BLaER1 (cell line): ENCODE measurements at regions not wholly inside any gene's neighbourhood (a gene's known extent, or its start where the extent isn't known, plus 50 kb on each side); places are given as distances from the start of the nearest gene placed in this dataset.
"Not testable (repeated sequence)": the region's sequence is repeated elsewhere in the genome, so short reads cannot be mapped to it uniquely, and the experiment has no call there.

Experiments used
- H3K27ac ChIP-seq: shearing (Covaris generic); formaldehyde crosslinking; 2 replicates; pipeline ENCODE4 v1.8.1; 2022
- H3K27me3 ChIP-seq: shearing (Covaris generic); formaldehyde crosslinking; 2 replicates; pipeline ENCODE4 v1.8.1; 2022
- H3K36me3 ChIP-seq: shearing (Covaris generic); formaldehyde crosslinking; 2 replicates; pipeline ENCODE4 v1.8.1; 2022
- H3K4me1 ChIP-seq: shearing (Covaris generic); formaldehyde crosslinking; 2 replicates; pipeline ENCODE4 v1.8.1; 2022
- H3K4me2 ChIP-seq: shearing (Covaris generic); formaldehyde crosslinking; 2 replicates; pipeline ENCODE4 v1.8.1; 2022
- H3K4me3 ChIP-seq: shearing (Covaris generic); formaldehyde crosslinking; 2 replicates; pipeline ENCODE4 v1.8.1; 2022
- H3K9ac ChIP-seq: shearing (Covaris generic); formaldehyde crosslinking; 2 replicates; pipeline ENCODE4 v1.8.1; 2022
- H3K9me3 ChIP-seq: shearing (Covaris generic); formaldehyde crosslinking; 2 replicates; pipeline ENCODE4 v1.8.1; 2022
- H4K20me1 ChIP-seq: shearing (Covaris generic); formaldehyde crosslinking; 2 replicates; pipeline ENCODE4 v1.8.1; 2022
- Cebpa-rat ChIP-seq: shearing (Covaris generic); IDR thresholded peaks from 2 replicates; pipeline ENCODE4 v1.8.1; 2022

DNA sequence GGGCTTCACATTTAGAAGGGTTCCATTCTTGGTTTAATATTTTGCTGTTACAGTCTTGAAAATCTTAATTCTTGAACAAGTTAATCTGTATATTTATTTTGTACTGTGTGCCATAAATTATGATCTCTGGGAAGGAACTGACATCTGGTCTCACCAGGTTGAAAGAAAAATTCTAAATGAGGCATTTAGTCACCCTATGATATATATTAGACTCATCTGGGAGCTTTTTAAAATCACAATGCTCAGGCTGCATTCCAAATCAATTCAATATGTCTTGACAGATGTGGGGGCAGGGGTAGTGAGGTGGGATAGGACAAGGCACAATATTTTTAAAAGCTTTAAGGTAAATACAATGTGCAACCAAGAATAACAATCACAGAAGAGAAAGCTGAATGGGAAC is 569.2 kb downstream of the PRR16 start:
- H3K27me3 ChIP-seq, result no peaks in the 10 kb centered on the region
- H3K9ac ChIP-seq, result no peak overlapping the region
- H3K27ac ChIP-seq, result no peak overlapping the region
- H3K4me3 ChIP-seq, result no peak overlapping the region
- no peaks in the 10 kb centered on the region for H3K9me3 ChIP-seq
- TF ChIP-seq Cebpa-rat, result no peak
- H4K20me1 ChIP-seq, result no peaks in the 10 kb centered on the region
- no peaks in the 10 kb centered on the region for H3K36me3 ChIP-seq
- H3K4me1 ChIP-seq, result no peaks in the 10 kb centered on the region
- H3K4me2 ChIP-seq, result no peak overlapping the region

- Histone ChIP-seq H3K27me3 (no peaks in the 10 kb centered on the region), H3K9ac (no peak overlapping the region), H3K27ac (no peak overlapping the region), H4K20me1 (no peaks in the 10 kb centered on the region), H3K36me3 (no peaks in the 10 kb centered on the region), H3K4me2 (no peak overlapping the region), H3K4me1 (no peaks in the 10 kb centered on the region), H3K4me3 (no peak overlapping the region), H3K9me3 (no peaks in the 10 kb centered on the region)
- TF ChIP-seq Cebpa-rat, result no peak
These were observed 574.3 kb downstream of the PRR16 start for GRCh38 chr5:121038438-121038837.

- no peak for TF ChIP-seq Cebpa-rat
- Histone ChIP-seq H3K27me3 (no peaks in the 10 kb centered on the region), H3K4me2 (no peak overlapping the region), H4K20me1 (no peaks in the 10 kb centered on the region), H3K36me3 (no peaks in the 10 kb centered on the region), H3K27ac (no peak overlapping the region), H3K9ac (no peak overlapping the region), H3K9me3 (no peaks in the 10 kb centered on the region), H3K4me3 (no peak overlapping the region), H3K4me1 (no peaks in the 10 kb centered on the region)
These were observed 585.9 kb downstream of the PRR16 start for GRCh38 chr5:121049971-121050370.

GRCh38 chr5:121053055-121053985 is 589.2 kb downstream of the PRR16 start:
- no peak overlapping the region for H3K27ac ChIP-seq
- no peaks in the 10 kb centered on the region for H3K36me3 ChIP-seq
- no peaks in the 10 kb centered on the region for H4K20me1 ChIP-seq
- no peak for TF ChIP-seq Cebpa-rat
- H3K4me3 ChIP-seq, result no peak overlapping the region
- no peaks in the 10 kb centered on the region for H3K9me3 ChIP-seq
- no peak overlapping the region for H3K9ac ChIP-seq
- H3K27me3 ChIP-seq, result no peaks in the 10 kb centered on the region
- no peak overlapping the region for H3K4me2 ChIP-seq
- no peaks in the 10 kb centered on the region for H3K4me1 ChIP-seq

GRCh38 chr5:121055586-121055985 is 591.5 kb downstream of the PRR16 start:
- no peak overlapping the region for H3K4me2 ChIP-seq
- no peaks in the 10 kb centered on the region for H3K27me3 ChIP-seq
- H3K4me3 ChIP-seq, result no peak overlapping the region
- H3K27ac ChIP-seq, result no peak overlapping the region
- no peaks in the 10 kb centered on the region for H4K20me1 ChIP-seq
- H3K9ac ChIP-seq, result no peak overlapping the region
- H3K9me3 ChIP-seq, result no peaks in the 10 kb centered on the region
- no peak for TF ChIP-seq Cebpa-rat
- no peaks in the 10 kb centered on the region for H3K4me1 ChIP-seq
- no peaks in the 10 kb centered on the region for H3K36me3 ChIP-seq

- not testable (repeated sequence) for H3K9ac ChIP-seq, H3K27ac ChIP-seq, H3K9me3 ChIP-seq, H3K4me3 ChIP-seq, H4K20me1 ChIP-seq, H3K4me2 ChIP-seq, H3K4me1 ChIP-seq, H3K27me3 ChIP-seq, H3K36me3 ChIP-seq
These were observed 600.1 kb downstream of the PRR16 start for GRCh38 chr5:121064241-121064640.

DNA sequence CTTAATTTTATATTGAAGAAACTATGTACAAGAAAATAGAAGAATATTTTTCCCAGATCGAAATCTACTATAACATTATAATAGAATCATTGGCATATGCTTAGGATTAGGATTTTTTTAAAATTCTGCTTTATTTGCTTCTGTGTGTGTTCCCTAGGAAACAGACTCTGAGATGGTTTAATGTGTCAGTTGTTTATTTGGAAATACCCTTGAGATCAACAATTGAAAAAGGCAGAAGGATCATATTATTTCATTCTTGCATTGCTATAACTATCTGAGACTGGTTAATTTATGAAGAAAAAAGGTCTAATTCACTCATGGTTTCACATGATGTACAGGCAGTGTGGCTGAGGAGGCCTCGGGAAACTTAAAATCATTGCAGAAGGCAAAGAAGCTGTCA is 622.6 kb downstream of the PRR16 start:
- TF ChIP-seq Cebpa-rat, result no peak
- no peak overlapping the region for H3K27ac ChIP-seq
- peaks cover 5% of the 10 kb centered on the region; the same call in 1 of the 2 replicates for H3K4me1 ChIP-seq
- H3K9me3 ChIP-seq, result no peaks in the 10 kb centered on the region
- no peaks in the 10 kb centered on the region for H3K36me3 ChIP-seq
- H3K4me3 ChIP-seq, result no peak overlapping the region
- H3K9ac ChIP-seq, result no peak overlapping the region
- no peaks in the 10 kb centered on the region for H4K20me1 ChIP-seq
- no peak overlapping the region for H3K4me2 ChIP-seq
- no peaks in the 10 kb centered on the region for H3K27me3 ChIP-seq

DNA sequence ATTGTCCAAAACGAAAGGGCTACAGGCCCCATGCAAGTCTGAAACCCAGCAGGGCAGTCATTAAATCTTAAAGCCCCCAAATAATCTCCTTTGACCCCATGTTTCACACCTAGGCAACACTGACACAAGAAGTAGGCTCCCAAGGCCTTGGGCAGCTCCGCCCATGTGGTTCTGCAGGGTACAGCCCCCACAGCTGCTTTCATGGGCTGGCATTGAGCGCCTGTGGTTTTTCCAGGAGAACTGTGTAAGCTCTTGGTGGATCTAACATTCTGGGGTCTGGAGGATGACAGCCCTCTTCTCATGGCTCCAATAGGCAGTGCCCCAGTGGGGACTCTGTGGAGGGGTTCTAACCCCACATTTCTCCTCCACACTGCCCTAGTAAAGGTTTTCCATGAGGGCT is 623.5 kb downstream of the PRR16 start:
- Histone ChIP-seq H4K20me1 (no peaks in the 10 kb centered on the region), H3K4me2 (no peak overlapping the region), H3K4me3 (no peak overlapping the region), H3K9ac (no peak overlapping the region), H3K4me1 (peaks cover 5% of the 10 kb centered on the region; the same call in 1 of the 2 replicates), H3K27me3 (no peaks in the 10 kb centered on the region), H3K27ac (no peak overlapping the region), H3K36me3 (no peaks in the 10 kb centered on the region), H3K9me3 (no peaks in the 10 kb centered on the region)
- no peak for TF ChIP-seq Cebpa-rat

DNA sequence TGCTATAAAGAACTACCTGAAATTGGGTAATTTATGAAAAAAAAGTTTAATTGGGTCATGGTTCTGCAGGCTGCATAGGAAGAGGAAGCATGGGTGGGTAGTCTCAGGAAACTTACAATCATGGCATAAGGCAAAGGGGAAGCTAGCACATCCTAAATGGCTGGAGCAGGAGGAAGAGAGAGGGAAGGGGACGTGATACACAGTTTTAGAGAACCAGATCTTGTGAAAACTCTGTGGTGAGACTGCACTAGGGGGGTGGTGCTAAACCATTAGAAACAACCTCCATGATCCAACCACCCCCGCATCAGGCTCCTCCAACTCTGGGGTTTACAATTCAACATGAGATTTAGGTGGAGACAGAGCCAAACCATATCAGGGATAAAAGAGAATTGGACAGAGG is 624.2 kb downstream of the PRR16 start:
- peak overlapping the region; percentile 13; the same call in 1 of the 2 replicates for H3K4me2 ChIP-seq
- no peak overlapping the region for H3K9ac ChIP-seq
- TF ChIP-seq Cebpa-rat, result no peak
- no peaks in the 10 kb centered on the region for H3K36me3 ChIP-seq
- H4K20me1 ChIP-seq, result no peaks in the 10 kb centered on the region
- no peak overlapping the region for H3K4me3 ChIP-seq
- H3K4me1 ChIP-seq, result peaks cover 5% of the 10 kb centered on the region; the same call in 1 of the 2 replicates
- H3K27me3 ChIP-seq, result no peaks in the 10 kb centered on the region
- no peaks in the 10 kb centered on the region for H3K9me3 ChIP-seq
- no peak overlapping the region for H3K27ac ChIP-seq

DNA sequence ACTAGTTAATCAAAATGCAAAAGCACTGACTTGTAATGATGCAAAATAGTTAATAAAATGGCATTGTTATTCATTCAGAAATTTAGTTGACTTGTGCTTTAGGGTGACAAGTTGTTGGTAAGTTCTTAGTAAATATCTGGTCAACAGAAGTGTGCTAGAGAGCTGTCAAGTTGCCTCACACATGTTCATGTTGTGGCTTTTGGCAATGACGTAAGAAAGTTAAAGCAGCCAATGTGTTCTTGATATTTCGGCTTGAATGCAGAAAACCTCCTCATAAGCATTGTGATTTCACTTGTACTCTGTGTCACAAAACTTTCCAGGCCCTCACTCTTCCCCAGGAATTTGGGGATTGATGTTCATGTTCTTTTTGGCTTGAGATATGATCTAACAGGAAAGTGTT is 626.7 kb downstream of the PRR16 start:
- no peak overlapping the region for H3K4me3 ChIP-seq

More for the DNA sequence above, 626.7 kb downstream of the PRR16 start:
- no peaks in the 10 kb centered on the region for H3K9me3 ChIP-seq
- H3K4me1 ChIP-seq, result peaks cover 5% of the 10 kb centered on the region; the same call in 1 of the 2 replicates
- H3K9ac ChIP-seq, result no peak overlapping the region
- H3K27ac ChIP-seq, result no peak overlapping the region
- no peaks in the 10 kb centered on the region for H3K36me3 ChIP-seq
- H4K20me1 ChIP-seq, result no peaks in the 10 kb centered on the region
- no peak for TF ChIP-seq Cebpa-rat
- no peak overlapping the region for H3K4me2 ChIP-seq
- no peaks in the 10 kb centered on the region for H3K27me3 ChIP-seq
